ENCODE measurements at regions not wholly inside any gene's neighbourhood (a gene's known extent, or its start where the extent isn't known, plus 50 kb on each side); places are given as distances from the start of the nearest gene placed in this dataset.
A peak's percentile ranks its signal among the peaks of the same experiment; 100 is the strongest.

- TF ChIP-seq, protein P1, sequence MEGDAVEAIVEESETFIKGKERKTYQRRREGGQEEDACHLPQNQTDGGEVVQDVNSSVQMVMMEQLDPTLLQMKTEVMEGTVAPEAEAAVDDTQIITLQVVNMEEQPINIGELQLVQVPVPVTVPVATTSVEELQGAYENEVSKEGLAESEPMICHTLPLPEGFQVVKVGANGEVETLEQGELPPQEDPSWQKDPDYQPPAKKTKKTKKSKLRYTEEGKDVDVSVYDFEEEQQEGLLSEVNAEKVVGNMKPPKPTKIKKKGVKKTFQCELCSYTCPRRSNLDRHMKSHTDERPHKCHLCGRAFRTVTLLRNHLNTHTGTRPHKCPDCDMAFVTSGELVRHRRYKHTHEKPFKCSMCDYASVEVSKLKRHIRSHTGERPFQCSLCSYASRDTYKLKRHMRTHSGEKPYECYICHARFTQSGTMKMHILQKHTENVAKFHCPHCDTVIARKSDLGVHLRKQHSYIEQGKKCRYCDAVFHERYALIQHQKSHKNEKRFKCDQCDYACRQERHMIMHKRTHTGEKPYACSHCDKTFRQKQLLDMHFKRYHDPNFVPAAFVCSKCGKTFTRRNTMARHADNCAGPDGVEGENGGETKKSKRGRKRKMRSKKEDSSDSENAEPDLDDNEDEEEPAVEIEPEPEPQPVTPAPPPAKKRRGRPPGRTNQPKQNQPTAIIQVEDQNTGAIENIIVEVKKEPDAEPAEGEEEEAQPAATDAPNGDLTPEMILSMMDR (IDR thresholded peaks at IDR 0.05; ENCODE audit: low read depth, low read length), result no peak
- DNase-seq (ENCODE audit: low read depth in 1 of 2, low spot score in 1 of 2), result no peak
Observed at GRCh38 chr15:87733541-87733941, 523.0 kb downstream of the NTRK3 start.

DNA sequence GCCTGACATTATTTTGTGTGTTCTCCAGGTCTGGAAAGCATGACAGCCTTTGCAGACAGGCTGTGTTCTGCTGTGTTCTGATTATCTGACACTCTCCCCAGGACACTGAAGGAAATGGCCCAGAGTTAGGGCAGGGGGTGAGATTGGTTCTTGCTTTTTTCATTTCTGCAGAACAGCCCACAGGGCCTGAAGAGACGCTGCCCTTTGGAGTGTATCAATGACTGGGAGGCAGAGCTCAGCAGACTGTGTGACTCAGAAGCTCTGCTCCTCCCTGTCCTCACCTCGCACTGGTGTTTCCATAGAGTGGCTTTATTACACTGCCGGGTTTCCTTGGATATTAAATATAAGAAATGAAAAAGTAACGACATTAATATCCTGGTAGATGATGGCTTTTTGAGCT is 523.6 kb downstream of the NTRK3 start:
- H3K27ac ChIP-seq, result no peak overlapping the region
- no peaks in the 10 kb centered on the region for H3K27me3 ChIP-seq
- H3K4me1 ChIP-seq (ENCODE audit: low read depth), result peaks cover 30% of the 10 kb centered on the region
- no peak overlapping the region for H3K4me3 ChIP-seq
- peak in 1 of 2 donors; percentile 17 for DNase-seq (ENCODE audit: low read depth in 1 of 2, low spot score in 1 of 2)
- H3K36me3 ChIP-seq, result no peaks in the 10 kb centered on the region
- TF ChIP-seq, protein P1 (IDR thresholded peaks at IDR 0.05; ENCODE audit: low read depth, low read length), result no peak
- H3K9me3 ChIP-seq (ENCODE audit: low read depth), result no peaks in the 10 kb centered on the region

More at GRCh38 chr15:87733541-87733941, 523.0 kb downstream of the NTRK3 start:
- Histone ChIP-seq H3K9me3 (ENCODE audit: low read depth) (no peaks in the 10 kb centered on the region), H3K4me1 (ENCODE audit: low read depth) (peaks cover 30% of the 10 kb centered on the region), H3K27ac (no peak overlapping the region), H3K36me3 (no peaks in the 10 kb centered on the region), H3K4me3 (no peak overlapping the region), H3K27me3 (no peaks in the 10 kb centered on the region)

- no peaks in the 10 kb centered on the region for H3K9me3 ChIP-seq (ENCODE audit: low read depth)
- H3K4me1 ChIP-seq (ENCODE audit: low read depth), result peaks cover 30% of the 10 kb centered on the region
- TF ChIP-seq, protein P1 (IDR thresholded peaks at IDR 0.05; ENCODE audit: low read depth, low read length), result no peak
- DNase-seq (ENCODE audit: low read depth in 1 of 2, low spot score in 1 of 2), result peak in 1 of 2 donors; percentile 55
- no peaks in the 10 kb centered on the region for H3K36me3 ChIP-seq
- no peak overlapping the region for H3K4me3 ChIP-seq
- H3K27me3 ChIP-seq, result no peaks in the 10 kb centered on the region
- peak overlapping the region; percentile 56 for H3K27ac ChIP-seq
Observed at GRCh38 chr15:87731630-87732029, 524.9 kb downstream of the NTRK3 start.

DNA sequence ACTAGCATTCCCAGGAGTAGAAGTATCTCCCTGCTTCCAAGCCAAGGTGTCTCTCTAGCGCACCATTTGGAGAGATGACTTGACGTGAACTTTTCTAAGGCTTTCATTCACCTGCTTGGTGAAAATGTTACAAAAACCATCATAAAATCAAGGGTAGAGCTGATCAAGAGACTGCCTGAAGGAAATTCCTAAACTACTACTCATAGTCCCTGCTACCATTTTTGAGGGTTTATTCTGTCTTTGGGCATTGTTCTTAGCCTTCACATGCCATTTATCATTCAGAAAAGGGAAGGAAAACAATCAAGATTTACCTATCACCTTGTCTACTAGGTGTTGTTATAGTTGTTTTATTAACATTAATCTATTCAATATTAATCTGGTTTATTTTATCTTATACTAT is 525.8 kb downstream of the NTRK3 start:
- H3K27ac ChIP-seq, result no peak overlapping the region
- DNase-seq (ENCODE audit: low read depth in 1 of 2, low spot score in 1 of 2), result no peak
- no peak overlapping the region for H3K4me3 ChIP-seq
- H3K4me1 ChIP-seq (ENCODE audit: low read depth), result peaks cover 30% of the 10 kb centered on the region
- H3K9me3 ChIP-seq (ENCODE audit: low read depth), result no peaks in the 10 kb centered on the region
- H3K27me3 ChIP-seq, result no peaks in the 10 kb centered on the region
- TF ChIP-seq, protein P1 (IDR thresholded peaks at IDR 0.05; ENCODE audit: low read depth, low read length), result no peak
- H3K36me3 ChIP-seq, result no peaks in the 10 kb centered on the region

- Histone ChIP-seq H3K27me3 (no peaks in the 10 kb centered on the region), H3K27ac (no peak overlapping the region), H3K4me3 (no peak overlapping the region), H3K36me3 (no peaks in the 10 kb centered on the region), H3K4me1 (ENCODE audit: low read depth) (peaks cover 30% of the 10 kb centered on the region), H3K9me3 (ENCODE audit: low read depth) (no peaks in the 10 kb centered on the region)
- TF ChIP-seq, protein P1 (IDR thresholded peaks at IDR 0.05; ENCODE audit: low read depth, low read length), result no peak
- DNase-seq (ENCODE audit: low read depth in 1 of 2, low spot score in 1 of 2), result no peak
Observed at GRCh38 chr15:87728998-87729397, 527.5 kb downstream of the NTRK3 start.

DNA sequence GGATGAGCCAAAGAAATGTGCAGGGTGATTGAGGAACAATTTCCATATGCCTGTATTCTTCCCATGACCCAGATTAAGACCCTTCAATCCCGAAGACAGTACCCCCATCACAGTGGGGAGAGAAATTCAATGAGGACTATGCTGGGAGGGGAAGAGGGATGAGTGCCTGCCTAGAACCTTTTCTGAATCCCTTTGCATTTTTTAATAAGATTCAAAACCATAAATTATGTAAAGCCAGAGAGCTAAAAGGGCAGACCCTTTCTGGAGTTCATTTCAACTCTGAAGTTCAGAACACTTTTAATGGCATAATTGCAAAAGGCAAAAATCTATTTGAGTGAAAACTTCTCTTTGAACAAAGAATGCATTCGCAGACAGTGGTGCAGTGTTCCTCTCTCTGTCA is 529.5 kb downstream of the NTRK3 start:
- no peaks in the 10 kb centered on the region for H3K9me3 ChIP-seq (ENCODE audit: low read depth)
- no peaks in the 10 kb centered on the region for H3K27me3 ChIP-seq
- TF ChIP-seq, protein P1 (IDR thresholded peaks at IDR 0.05; ENCODE audit: low read depth, low read length), result no peak
- H3K4me1 ChIP-seq (ENCODE audit: low read depth), result peaks cover 27% of the 10 kb centered on the region
- no peak overlapping the region for H3K27ac ChIP-seq
- DNase-seq (ENCODE audit: low read depth in 1 of 2, low spot score in 1 of 2), result no peak
- H3K4me3 ChIP-seq, result no peak overlapping the region
- no peaks in the 10 kb centered on the region for H3K36me3 ChIP-seq

Measured in cardiac muscle cell (in vitro differentiated cells and primary cell).